Ishikawa (cell line): ENCODE measurements at regions not wholly inside any gene's neighbourhood (a gene's known extent, or its start where the extent isn't known, plus 50 kb on each side); places are given as distances from the start of the nearest gene placed in this dataset.

ENCODE experiments used
- CEBPB ChIP-seq: IDR thresholded peaks from 2 replicates; pipeline ENCODE4 v1.6.1; 2012
- CREB1 ChIP-seq: IDR thresholded peaks from 2 replicates; pipeline ENCODE4 v1.6.1; 2012; ENCODE audit warnings: low read depth
- EGR1 ChIP-seq: IDR thresholded peaks from 2 replicates; pipeline ENCODE4 v1.6.1; 2012
- EP300 ChIP-seq: IDR thresholded peaks from 2 replicates; pipeline ENCODE4 v1.6.1; 2012; ENCODE audit warnings: borderline replicate concordance
- FOXM1 ChIP-seq: IDR thresholded peaks from 2 replicates; pipeline ENCODE4 v1.6.1; 2012; ENCODE audit warnings: low read depth, borderline replicate concordance
- MAX ChIP-seq: IDR thresholded peaks from 2 replicates; pipeline ENCODE4 v1.6.1; 2012
- NFIC ChIP-seq: IDR thresholded peaks from 2 replicates; pipeline ENCODE4 v1.6.1; 2012
- RAD21 ChIP-seq: IDR thresholded peaks from 2 replicates; pipeline ENCODE4 v1.6.1; 2012; ENCODE audit warnings: low read depth
- REST ChIP-seq: IDR thresholded peaks from 2 replicates; pipeline ENCODE4 v1.6.1; 2012; ENCODE audit warnings: low read depth, mild to moderate bottlenecking
- TAF1 ChIP-seq: IDR thresholded peaks from 2 replicates; pipeline ENCODE4 v1.6.1; 2012; ENCODE audit warnings: low read depth, mild to moderate bottlenecking
- TCF12 ChIP-seq: IDR thresholded peaks from 2 replicates; pipeline ENCODE4 v1.6.1; 2012; ENCODE audit warnings: low read depth
- TEAD4 ChIP-seq: IDR thresholded peaks from 2 replicates; pipeline ENCODE4 v1.6.1; 2012
- USF1 ChIP-seq: IDR thresholded peaks from 2 replicates; pipeline ENCODE4 v1.6.1; 2012
- YY1 ChIP-seq: IDR thresholded peaks from 2 replicates; pipeline ENCODE4 v1.6.1; 2012; ENCODE audit warnings: low read depth
- ZBTB7A ChIP-seq: IDR thresholded peaks from 2 replicates; pipeline ENCODE4 v1.6.1; 2012; ENCODE audit warnings: low read depth

- no peak for TF ChIP-seq EP300
- TF ChIP-seq CREB1: no peak
- no peak for TF ChIP-seq REST
- no peak for TF ChIP-seq USF1
- no peak for TF ChIP-seq FOXM1
- TF ChIP-seq EGR1: no peak
- TF ChIP-seq TAF1: no peak
- TF ChIP-seq CEBPB: no peak
- TF ChIP-seq MAX: no peak
- no peak for TF ChIP-seq YY1
- TF ChIP-seq TCF12: no peak
- no peak for TF ChIP-seq RAD21
- no peak for TF ChIP-seq ZBTB7A
These were observed 241.7 kb upstream of the GLI3 start for GRCh38 chr7:42478717-42479116.

- TF ChIP-seq ZBTB7A (no peak), YY1 (no peak), TAF1 (no peak), USF1 (no peak), MAX (no peak), TEAD4 (no peak), EP300 (no peak), TCF12 (no peak)
These were observed 239.2 kb upstream of the GLI3 start for GRCh38 chr7:42476255-42476654.

- TF ChIP-seq FOXM1 (no peak), TAF1 (no peak), MAX (no peak), CEBPB (no peak), TCF12 (no peak), RAD21 (no peak), EP300 (no peak), NFIC (no peak), CREB1 (no peak), ZBTB7A (no peak), EGR1 (no peak)
These were observed 238.1 kb upstream of the GLI3 start for GRCh38 chr7:42475082-42475481.

- TF ChIP-seq REST (no peak), RAD21 (no peak), NFIC (no peak), FOXM1 (no peak), TCF12 (no peak), CREB1 (no peak), TEAD4 (no peak), ZBTB7A (no peak), MAX (no peak), TAF1 (no peak), USF1 (no peak), YY1 (no peak), EGR1 (no peak), EP300 (no peak), CEBPB (no peak)
These were observed 236.1 kb upstream of the GLI3 start for GRCh38 chr7:42473099-42473498.

- TF ChIP-seq EGR1 (no peak), REST (no peak), FOXM1 (no peak), RAD21 (no peak), CREB1 (no peak), TCF12 (no peak), ZBTB7A (no peak), NFIC (no peak), CEBPB (no peak), USF1 (no peak), MAX (no peak), TAF1 (no peak)
These were observed 234.7 kb upstream of the GLI3 start for GRCh38 chr7:42471573-42472174.
